ENCODE measurements at regions not wholly inside any gene's neighbourhood (a gene's known extent, or its start where the extent isn't known, plus 50 kb on each side); places are given as distances from the start of the nearest gene placed in this dataset.

DNA sequence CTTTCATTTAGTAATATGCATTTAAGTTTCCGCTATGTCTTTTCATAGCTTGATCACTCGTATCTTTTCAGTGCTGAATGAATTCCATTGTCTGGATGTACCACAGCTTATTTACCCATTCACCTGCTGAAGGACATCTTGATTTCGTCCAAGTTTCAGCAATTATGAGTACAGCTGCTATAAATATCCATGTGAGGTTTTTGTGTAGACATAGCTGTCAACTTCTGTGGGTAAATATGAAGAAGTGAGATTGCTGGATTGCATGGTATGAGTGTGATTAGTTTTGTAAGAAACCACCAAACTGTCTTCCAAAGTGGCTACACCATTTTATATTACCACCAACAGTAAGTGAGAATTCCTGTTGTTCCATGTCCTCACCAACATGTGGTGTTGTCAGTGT lies 79.2 kb upstream of the STMND1 start:
- TF ChIP-seq, protein P1, sequence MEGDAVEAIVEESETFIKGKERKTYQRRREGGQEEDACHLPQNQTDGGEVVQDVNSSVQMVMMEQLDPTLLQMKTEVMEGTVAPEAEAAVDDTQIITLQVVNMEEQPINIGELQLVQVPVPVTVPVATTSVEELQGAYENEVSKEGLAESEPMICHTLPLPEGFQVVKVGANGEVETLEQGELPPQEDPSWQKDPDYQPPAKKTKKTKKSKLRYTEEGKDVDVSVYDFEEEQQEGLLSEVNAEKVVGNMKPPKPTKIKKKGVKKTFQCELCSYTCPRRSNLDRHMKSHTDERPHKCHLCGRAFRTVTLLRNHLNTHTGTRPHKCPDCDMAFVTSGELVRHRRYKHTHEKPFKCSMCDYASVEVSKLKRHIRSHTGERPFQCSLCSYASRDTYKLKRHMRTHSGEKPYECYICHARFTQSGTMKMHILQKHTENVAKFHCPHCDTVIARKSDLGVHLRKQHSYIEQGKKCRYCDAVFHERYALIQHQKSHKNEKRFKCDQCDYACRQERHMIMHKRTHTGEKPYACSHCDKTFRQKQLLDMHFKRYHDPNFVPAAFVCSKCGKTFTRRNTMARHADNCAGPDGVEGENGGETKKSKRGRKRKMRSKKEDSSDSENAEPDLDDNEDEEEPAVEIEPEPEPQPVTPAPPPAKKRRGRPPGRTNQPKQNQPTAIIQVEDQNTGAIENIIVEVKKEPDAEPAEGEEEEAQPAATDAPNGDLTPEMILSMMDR (conservative IDR thresholded peaks at IDR 0.05; ENCODE audit: low read depth in 2 of 2) = no peak
- TF ChIP-seq POLR2AphosphoS5 (IDR thresholded peaks at IDR 0.05; ENCODE audit: low read depth) = no peak
- no peak for TF ChIP-seq CREB1 (CRISPR knock-in tag; IDR thresholded peaks at IDR 0.05; ENCODE audit: low read depth)
- TF ChIP-seq REST (IDR thresholded peaks at IDR 0.05; ENCODE audit: unreplicated experiment) = no peak
- no peak for TF ChIP-seq ETS1 (IDR thresholded peaks at IDR 0.05)
- TF ChIP-seq ZNF462 (CRISPR knock-in tag; IDR thresholded peaks at IDR 0.05) = no peak
- TF ChIP-seq EZH2phosphoT487 (IDR thresholded peaks at IDR 0.05; ENCODE audit: unreplicated experiment) = no peak
- no peak for TF ChIP-seq EZH2 (IDR thresholded peaks at IDR 0.05; ENCODE audit: low read depth, unreplicated experiment)
- TF ChIP-seq STAT1 (IDR thresholded peaks at IDR 0.05; ENCODE audit: unreplicated experiment) = no peak

Data from GM23338 (cell line).